GM12865 (cell line): ENCODE measurements at regions not wholly inside any gene's neighbourhood (a gene's known extent, or its start where the extent isn't known, plus 50 kb on each side); places are given as distances from the start of the nearest gene placed in this dataset.
"Not testable (repeated sequence)": the region's sequence is repeated elsewhere in the genome, so short reads cannot be mapped to it uniquely, and the experiment has no call there.

ENCODE experiments used
- DNase-seq: peaks from one replicate; pipeline ENCODE4 v3.0.0; 2010; ENCODE audit warnings: low read depth
- H3K4me3 ChIP-seq: 2 replicates; pipeline ENCODE4 v1.5.1; 2011; ENCODE audit warnings: mild to moderate bottlenecking, low read depth, low read length, control low read depth
- CTCF ChIP-seq: IDR thresholded peaks from 2 replicates; pipeline ENCODE4 v1.5.1; 2011; ENCODE audit warnings: low read length, control low read depth, low read depth, inconsistent platforms; ENCODE audit not compliant: insufficient read depth; ENCODE audit errors: missing control alignments

DNA sequence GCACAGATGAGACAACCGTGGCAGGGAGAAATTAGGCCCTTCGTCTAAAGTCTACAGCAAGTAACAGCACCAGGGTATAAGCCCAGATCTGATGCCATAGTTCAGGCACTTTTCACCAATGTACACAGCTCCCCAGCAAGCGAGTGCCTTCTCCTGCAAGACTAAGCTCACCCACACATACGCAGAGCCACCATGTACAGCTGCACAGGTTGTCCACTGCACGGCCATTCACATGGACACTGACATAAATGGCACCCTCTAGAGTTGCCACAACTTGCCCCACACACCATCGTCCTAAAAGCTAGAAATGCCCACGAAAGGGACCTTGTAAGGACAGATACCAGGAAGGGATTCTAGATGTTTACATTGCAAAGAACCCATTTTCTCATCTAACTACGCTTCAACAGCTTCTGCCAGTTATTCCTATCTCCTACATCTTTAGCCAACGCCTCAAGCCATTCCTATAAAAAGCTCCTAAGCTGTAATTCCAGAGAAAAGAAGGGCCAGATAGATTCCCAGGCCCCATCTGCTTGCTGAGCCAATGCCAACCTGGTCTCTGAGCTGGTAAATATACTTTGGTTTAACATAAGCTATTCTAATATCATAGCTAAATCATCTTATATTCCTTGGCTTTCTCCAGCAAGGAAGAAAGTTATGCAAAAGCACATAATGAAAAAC lies 174.0 kb upstream of the KAZN start:
- TF ChIP-seq CTCF: no peak
- no peak for DNase-seq
- H3K4me3 ChIP-seq: no peak overlapping the region

- TF ChIP-seq CTCF: no peak
- DNase-seq: no peak
- no peak overlapping the region for H3K4me3 ChIP-seq
Measured at GRCh38 chr1:14426854-14427253, 171.6 kb upstream of the KAZN start.

GRCh38 chr1:14429577-14429976 lies 168.9 kb upstream of the KAZN start:
- TF ChIP-seq CTCF: no peak
- no peak overlapping the region for H3K4me3 ChIP-seq
- no peak for DNase-seq

DNA sequence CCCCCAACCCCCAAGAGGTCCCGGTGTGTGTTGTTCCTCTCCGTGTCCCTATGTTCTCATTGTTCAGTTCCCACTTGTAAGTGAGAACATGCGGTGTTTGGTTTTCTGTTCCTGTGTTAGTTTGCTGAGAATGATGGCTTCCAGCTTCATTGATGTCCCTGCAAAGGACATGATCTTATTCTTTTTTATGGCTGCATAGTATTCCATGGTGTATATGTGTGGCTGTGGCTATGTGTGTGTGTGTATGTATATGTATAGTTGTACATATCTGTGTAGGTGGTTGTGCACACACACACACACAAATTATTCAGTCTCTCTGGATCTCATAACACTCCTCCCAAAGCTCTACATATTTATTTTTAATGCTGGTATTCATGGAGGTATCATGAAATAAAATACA lies 165.8 kb upstream of the KAZN start:
- DNase-seq, H3K4me3 ChIP-seq: not testable (repeated sequence)

GRCh38 chr1:14435368-14436023 lies 163.0 kb upstream of the KAZN start:
- DNase-seq: no peak
- H3K4me3 ChIP-seq: no peak overlapping the region
- TF ChIP-seq CTCF: peak; percentile 3

DNA sequence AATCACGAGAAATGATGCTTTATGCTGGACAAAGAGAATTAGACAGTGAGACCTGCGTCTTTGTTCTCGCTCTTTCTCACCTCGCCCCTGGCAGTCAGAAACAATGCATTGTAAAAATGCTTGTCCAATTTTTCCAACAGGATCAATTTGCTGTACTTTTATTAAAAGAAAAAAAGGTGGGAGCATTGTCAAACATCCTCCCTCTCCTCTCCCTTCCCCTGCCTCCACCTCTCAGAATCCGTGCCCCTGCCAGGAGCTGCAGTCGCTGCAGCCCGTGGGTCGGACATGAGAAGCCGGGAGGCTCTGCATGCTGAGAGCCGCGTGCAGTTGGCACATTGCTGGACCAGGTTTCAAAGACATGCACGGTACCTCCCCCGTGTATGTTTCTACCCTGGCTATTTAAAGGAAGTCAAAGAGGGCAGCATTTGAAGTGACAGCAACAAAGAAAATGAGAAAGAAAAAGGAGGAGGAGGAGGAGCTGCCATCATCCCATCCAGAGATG lies 161.0 kb upstream of the KAZN start:
- no peak overlapping the region for H3K4me3 ChIP-seq
- no peak for TF ChIP-seq CTCF
- no peak for DNase-seq

DNA sequence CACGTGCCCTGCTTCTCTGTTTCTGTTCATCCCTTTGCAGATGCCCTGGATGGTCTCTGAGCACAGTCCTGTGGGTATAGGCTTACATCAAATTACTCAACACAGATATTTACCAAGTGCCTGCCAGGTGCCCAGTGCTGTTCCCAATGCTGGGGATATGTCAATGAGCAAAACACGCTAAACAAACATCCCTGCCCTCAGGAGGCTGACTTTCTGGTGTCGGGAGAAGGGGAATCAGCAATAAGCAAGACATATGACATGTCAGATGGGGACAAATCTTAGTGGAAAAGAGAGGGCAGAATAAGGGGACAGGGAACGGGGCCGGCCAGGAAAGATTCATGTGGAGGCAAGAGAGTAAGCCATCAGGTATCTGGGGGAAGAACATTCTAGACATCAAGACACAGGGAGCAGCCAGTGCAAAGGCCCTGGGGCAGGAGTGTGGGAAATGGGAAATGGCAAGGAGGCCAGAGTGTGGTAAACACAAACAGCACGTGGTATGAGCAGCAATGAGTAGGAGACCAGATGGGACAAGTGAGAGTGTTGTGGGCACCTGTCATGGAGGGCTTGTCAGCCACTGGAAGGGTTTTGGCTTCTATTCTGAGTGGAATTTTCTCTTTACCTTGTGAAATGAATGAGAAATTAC lies 160.2 kb upstream of the KAZN start:
- DNase-seq: no peak

More for the DNA sequence above, 160.2 kb upstream of the KAZN start:
- TF ChIP-seq CTCF: no peak
- no peak overlapping the region for H3K4me3 ChIP-seq
